Fibroblast of lung (primary cell): ENCODE measurements at regions not wholly inside any gene's neighbourhood (a gene's known extent, or its start where the extent isn't known, plus 50 kb on each side); places are given as distances from the start of the nearest gene placed in this dataset.
"Not testable (repeated sequence)": the region's sequence is repeated elsewhere in the genome, so short reads cannot be mapped to it uniquely, and the experiment has no call there.

Experiments used
- DNase-seq, 2 donors: peaks; one replicate each; pipeline versions ENCODE4 v3.0.0 to v3.0.0-alpha.2; 2010; ENCODE audit warnings: low read depth in 2 of 2
- H2AFZ ChIP-seq: 2 replicates; pipeline ENCODE4 v1.5.1; 2012; ENCODE audit warnings: low read length, control low read depth, inconsistent platforms
- H3K27ac ChIP-seq: 2 replicates; pipeline ENCODE4 v1.5.1; 2011; ENCODE audit warnings: low read length, control low read depth; ENCODE audit not compliant: insufficient read depth
- H3K27me3 ChIP-seq: 2 replicates; pipeline ENCODE4 v1.5.1; 2011; ENCODE audit warnings: mild to moderate bottlenecking, low read length; ENCODE audit not compliant: control insufficient read depth, insufficient read depth
- H3K36me3 ChIP-seq: 2 replicates; pipeline ENCODE4 v1.5.1; 2011; ENCODE audit warnings: low read length; ENCODE audit not compliant: control insufficient read depth, insufficient read depth
- H3K4me1 ChIP-seq: 2 replicates; pipeline ENCODE4 v1.5.1; 2011; ENCODE audit warnings: low read length; ENCODE audit not compliant: control insufficient read depth, insufficient read depth; ENCODE audit errors: extremely low read depth
- H3K4me2 ChIP-seq: 2 replicates; pipeline ENCODE4 v1.5.1; 2011; ENCODE audit warnings: low read length, control low read depth; ENCODE audit not compliant: insufficient read depth; ENCODE audit errors: extremely low read depth
- H3K4me3 ChIP-seq, 4 experiments: fragments of 200-600 bp in 1 of 4; sonication (generic) in 1 of 4; replicated peaks in 1 of 4; 2 replicates each; pipeline ENCODE4 v1.5.1; 2011 to 2016; ENCODE audit warnings: low read length in 4 of 4, low read depth in 3 of 4, mild to moderate bottlenecking in 3 of 4, control low read depth in 2 of 4, inconsistent platforms in 1 of 4, mixed read lengths in 1 of 4; ENCODE audit not compliant: insufficient read depth in 1 of 4; ENCODE audit errors: control extremely low read depth in 1 of 4
- H3K79me2 ChIP-seq: 2 replicates; pipeline ENCODE4 v1.5.1; 2012; ENCODE audit warnings: mild to moderate bottlenecking, low read length, inconsistent platforms; ENCODE audit not compliant: control insufficient read depth, insufficient read depth
- H3K9ac ChIP-seq: 2 replicates; pipeline ENCODE4 v1.5.1; 2011; ENCODE audit warnings: mild to moderate bottlenecking, low read length, control low read depth; ENCODE audit not compliant: insufficient read depth
- H3K9me3 ChIP-seq: 2 replicates; pipeline ENCODE4 v1.5.1; 2012; ENCODE audit warnings: low read depth, low read length; ENCODE audit not compliant: control insufficient read depth, insufficient read depth
- H4K20me1 ChIP-seq: 2 replicates; pipeline ENCODE4 v1.5.1; 2011; ENCODE audit warnings: low read length; ENCODE audit not compliant: control insufficient read depth, insufficient read depth; ENCODE audit errors: extremely low read depth
- EZH2 ChIP-seq: IDR thresholded peaks from 2 replicates; pipeline ENCODE4 v1.5.1; 2012; ENCODE audit warnings: low read length, control low read depth, mild to moderate bottlenecking; ENCODE audit errors: missing control alignments
- TF ChIP-seq, protein P1 (sequence below), 2 donors: IDR thresholded peaks in 1 of 2; conservative IDR thresholded peaks in 1 of 2; 1 replicate in 1 of 2; 2 replicates in 1 of 2; pipeline ENCODE4 v1.5.1; 2011 to 2012; ENCODE audit warnings: low read length in 2 of 2, control low read depth in 1 of 2, inconsistent platforms in 1 of 2, low read depth in 1 of 2, mild to moderate bottlenecking in 1 of 2

DNA sequence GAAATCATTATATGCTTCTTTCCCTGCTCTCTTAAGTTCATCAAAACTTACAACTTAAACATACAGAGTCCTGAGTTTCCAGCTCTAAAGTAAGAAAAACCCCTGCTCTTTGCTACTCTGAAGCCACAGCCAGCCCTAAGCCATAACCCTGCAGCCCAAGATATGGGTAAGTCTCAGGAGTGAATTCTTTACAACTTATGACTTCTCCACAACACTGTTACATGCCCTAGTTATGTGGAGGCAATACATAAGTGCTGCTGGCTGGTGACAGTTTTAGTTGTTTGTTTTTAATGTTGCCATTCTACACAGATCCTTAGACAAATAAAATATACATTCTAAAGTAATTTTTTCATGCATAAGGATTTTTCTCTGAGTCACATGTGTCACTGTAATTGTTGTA, 100.2 kb downstream of the FBXO8 start:
- Histone ChIP-seq H3K27ac (no peak overlapping the region), H3K9me3 (no peaks in the 10 kb centered on the region), H3K36me3 (no peaks in the 10 kb centered on the region), H2AFZ (no peak overlapping the region), H3K4me2 (no peak overlapping the region), H3K4me1 (no peaks in the 10 kb centered on the region), H3K79me2 (no peaks in the 10 kb centered on the region), H3K27me3 (no peaks in the 10 kb centered on the region), H3K9ac (no peak overlapping the region), H3K4me3 (no peak overlapping the region), H4K20me1 (no peaks in the 10 kb centered on the region)
- no peak for DNase-seq
- TF ChIP-seq EZH2: no peak
- TF ChIP-seq, protein P1, sequence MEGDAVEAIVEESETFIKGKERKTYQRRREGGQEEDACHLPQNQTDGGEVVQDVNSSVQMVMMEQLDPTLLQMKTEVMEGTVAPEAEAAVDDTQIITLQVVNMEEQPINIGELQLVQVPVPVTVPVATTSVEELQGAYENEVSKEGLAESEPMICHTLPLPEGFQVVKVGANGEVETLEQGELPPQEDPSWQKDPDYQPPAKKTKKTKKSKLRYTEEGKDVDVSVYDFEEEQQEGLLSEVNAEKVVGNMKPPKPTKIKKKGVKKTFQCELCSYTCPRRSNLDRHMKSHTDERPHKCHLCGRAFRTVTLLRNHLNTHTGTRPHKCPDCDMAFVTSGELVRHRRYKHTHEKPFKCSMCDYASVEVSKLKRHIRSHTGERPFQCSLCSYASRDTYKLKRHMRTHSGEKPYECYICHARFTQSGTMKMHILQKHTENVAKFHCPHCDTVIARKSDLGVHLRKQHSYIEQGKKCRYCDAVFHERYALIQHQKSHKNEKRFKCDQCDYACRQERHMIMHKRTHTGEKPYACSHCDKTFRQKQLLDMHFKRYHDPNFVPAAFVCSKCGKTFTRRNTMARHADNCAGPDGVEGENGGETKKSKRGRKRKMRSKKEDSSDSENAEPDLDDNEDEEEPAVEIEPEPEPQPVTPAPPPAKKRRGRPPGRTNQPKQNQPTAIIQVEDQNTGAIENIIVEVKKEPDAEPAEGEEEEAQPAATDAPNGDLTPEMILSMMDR (conservative IDR thresholded peaks at IDR 0.05 in 1 of 2, IDR thresholded peaks at IDR 0.05 in 1 of 2; ENCODE audit: low read depth in 1 of 2, low read length in 2 of 2): no peak

DNA sequence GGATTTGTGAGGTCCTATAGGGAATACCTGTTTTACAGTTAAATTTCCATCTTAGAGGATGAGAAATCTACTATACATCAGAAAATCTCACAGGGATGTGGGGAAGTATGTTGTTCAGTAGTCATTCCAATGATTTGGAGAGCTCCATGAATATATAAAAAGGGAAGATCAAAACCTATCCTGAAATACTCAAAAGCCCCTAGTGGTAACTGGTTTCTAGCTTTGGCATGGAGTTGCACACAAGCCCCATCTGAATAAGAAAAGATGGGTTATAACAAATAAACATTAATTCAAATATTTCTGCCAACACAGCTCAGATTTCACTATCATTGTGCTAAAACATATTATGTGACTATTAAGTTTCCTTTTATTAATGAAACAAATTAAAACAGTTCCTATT, 101.6 kb downstream of the FBXO8 start:
- H3K9ac ChIP-seq: no peak overlapping the region
- DNase-seq: no peak
- H3K4me2 ChIP-seq: no peak overlapping the region
- no peak overlapping the region for H3K27ac ChIP-seq
- H3K9me3 ChIP-seq: no peaks in the 10 kb centered on the region
- H2AFZ ChIP-seq: no peak overlapping the region
- no peak for TF ChIP-seq EZH2
- TF ChIP-seq, protein P1 (conservative IDR thresholded peaks at IDR 0.05 in 1 of 2, IDR thresholded peaks at IDR 0.05 in 1 of 2; ENCODE audit: low read depth in 1 of 2, low read length in 2 of 2): peak in 1 of 2 donors; percentile 17
- H3K4me3 ChIP-seq: no peak overlapping the region
- no peaks in the 10 kb centered on the region for H3K79me2 ChIP-seq
- H3K4me1 ChIP-seq: no peaks in the 10 kb centered on the region
- no peaks in the 10 kb centered on the region for H4K20me1 ChIP-seq
- H3K27me3 ChIP-seq: no peaks in the 10 kb centered on the region
- no peaks in the 10 kb centered on the region for H3K36me3 ChIP-seq

DNA sequence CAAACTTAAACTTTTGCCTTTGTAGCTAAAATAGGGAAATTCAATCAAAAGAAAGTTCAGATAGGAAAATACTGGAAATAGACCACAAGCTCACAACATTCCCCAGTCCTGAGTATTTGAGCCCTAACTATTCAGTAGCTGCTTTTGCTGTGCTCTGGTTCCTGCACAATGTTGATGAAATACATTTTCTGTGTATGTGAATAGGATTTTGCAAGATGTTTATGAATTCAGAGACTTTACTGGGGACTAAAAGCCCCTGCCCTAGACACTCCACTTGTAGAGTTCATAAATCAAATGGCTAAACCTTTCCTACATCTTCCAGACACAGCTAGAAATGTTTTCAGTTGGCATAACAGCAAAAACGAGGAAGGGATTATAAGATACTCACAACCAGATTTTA, 105.9 kb downstream of the FBXO8 start:
- Histone ChIP-seq H3K36me3 (no peaks in the 10 kb centered on the region), H2AFZ (no peak overlapping the region), H3K4me3 (no peak overlapping the region), H3K4me2 (no peak overlapping the region), H3K27ac (no peak overlapping the region), H3K9ac (no peak overlapping the region), H3K27me3 (no peaks in the 10 kb centered on the region), H4K20me1 (no peaks in the 10 kb centered on the region), H3K9me3 (no peaks in the 10 kb centered on the region), H3K4me1 (no peaks in the 10 kb centered on the region), H3K79me2 (no peaks in the 10 kb centered on the region)
- DNase-seq: no peak
- TF ChIP-seq, protein P1 (conservative IDR thresholded peaks at IDR 0.05 in 1 of 2, IDR thresholded peaks at IDR 0.05 in 1 of 2; ENCODE audit: low read depth in 1 of 2, low read length in 2 of 2): no peak
- no peak for TF ChIP-seq EZH2

DNA sequence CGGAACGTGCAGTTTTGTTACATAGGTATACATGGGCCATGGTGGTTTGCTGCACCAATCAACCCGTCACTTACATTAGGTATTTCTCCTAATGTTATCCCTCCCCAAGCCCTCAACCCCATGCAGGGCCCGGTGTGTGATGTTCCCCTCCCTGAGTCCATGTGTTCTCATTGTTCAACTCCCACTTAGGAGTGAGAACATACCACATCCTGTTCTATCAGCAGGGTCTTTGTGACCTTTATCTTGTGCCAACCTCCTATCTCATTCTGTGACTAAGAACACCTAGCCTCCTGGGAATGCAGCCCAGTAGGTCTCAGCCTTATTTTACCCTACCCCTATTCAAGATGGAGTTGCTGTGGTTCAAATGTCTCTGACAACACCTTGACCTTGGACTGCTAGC, 107.6 kb downstream of the FBXO8 start:
- H3K27ac ChIP-seq, DNase-seq, H3K9me3 ChIP-seq, H4K20me1 ChIP-seq, H3K9ac ChIP-seq, H3K4me2 ChIP-seq, H3K27me3 ChIP-seq, H3K4me3 ChIP-seq, H3K36me3 ChIP-seq, H2AFZ ChIP-seq, H3K79me2 ChIP-seq, H3K4me1 ChIP-seq: not testable (repeated sequence)
